Left kidney (tissue), 1 donor: ENCODE measurements at regions not wholly inside any gene's neighbourhood (a gene's known extent, or its start where the extent isn't known, plus 50 kb on each side); places are given as distances from the start of the nearest gene placed in this dataset.
"Not testable (repeated sequence)": the region's sequence is repeated elsewhere in the genome, so short reads cannot be mapped to it uniquely, and the experiment has no call there.

Experiments used
- DNase-seq: peaks from one replicate; pipeline ENCODE4 v3.0.0-alpha.2; 2013

- no peak for DNase-seq
These were observed 145.2 kb upstream of the KLHL1 start for GRCh38 chr13:70253411-70253810.

- no peak for DNase-seq
These were observed 141.2 kb upstream of the KLHL1 start for GRCh38 chr13:70249332-70250064.

GRCh38 chr13:70237131-70237530 lies 128.9 kb upstream of the KLHL1 start:
- no peak for DNase-seq

GRCh38 chr13:70235565-70235964 lies 127.3 kb upstream of the KLHL1 start:
- DNase-seq = no peak

- DNase-seq = no peak
These were observed 115.7 kb upstream of the KLHL1 start for GRCh38 chr13:70223911-70224310.

- DNase-seq = no peak
These were observed 114.7 kb upstream of the KLHL1 start for GRCh38 chr13:70222926-70223325.

- no peak for DNase-seq
These were observed 110.4 kb upstream of the KLHL1 start for GRCh38 chr13:70218618-70219017.

GRCh38 chr13:70208968-70209367 lies 100.7 kb upstream of the KLHL1 start:
- DNase-seq = not testable (repeated sequence)

GRCh38 chr13:70206671-70207070 lies 98.4 kb upstream of the KLHL1 start:
- DNase-seq = no peak

- DNase-seq = no peak
These were observed 95.5 kb upstream of the KLHL1 start for GRCh38 chr13:70203661-70204229.

- DNase-seq = no peak
These were observed 82.8 kb upstream of the KLHL1 start for GRCh38 chr13:70191034-70191433.

GRCh38 chr13:70189981-70190380 lies 81.7 kb upstream of the KLHL1 start:
- DNase-seq = no peak

- DNase-seq = no peak
These were observed 80.3 kb upstream of the KLHL1 start for GRCh38 chr13:70188567-70188966.

GRCh38 chr13:70183041-70183440 lies 74.8 kb upstream of the KLHL1 start:
- no peak for DNase-seq
